Myocyte (in vitro differentiated cells): ENCODE measurements at regions not wholly inside any gene's neighbourhood (a gene's known extent, or its start where the extent isn't known, plus 50 kb on each side); places are given as distances from the start of the nearest gene placed in this dataset.

ENCODE experiments used
- DNase-seq: peaks from one replicate; pipeline ENCODE4 v3.0.0-alpha.2; 2012; ENCODE audit warnings: low read depth

DNA sequence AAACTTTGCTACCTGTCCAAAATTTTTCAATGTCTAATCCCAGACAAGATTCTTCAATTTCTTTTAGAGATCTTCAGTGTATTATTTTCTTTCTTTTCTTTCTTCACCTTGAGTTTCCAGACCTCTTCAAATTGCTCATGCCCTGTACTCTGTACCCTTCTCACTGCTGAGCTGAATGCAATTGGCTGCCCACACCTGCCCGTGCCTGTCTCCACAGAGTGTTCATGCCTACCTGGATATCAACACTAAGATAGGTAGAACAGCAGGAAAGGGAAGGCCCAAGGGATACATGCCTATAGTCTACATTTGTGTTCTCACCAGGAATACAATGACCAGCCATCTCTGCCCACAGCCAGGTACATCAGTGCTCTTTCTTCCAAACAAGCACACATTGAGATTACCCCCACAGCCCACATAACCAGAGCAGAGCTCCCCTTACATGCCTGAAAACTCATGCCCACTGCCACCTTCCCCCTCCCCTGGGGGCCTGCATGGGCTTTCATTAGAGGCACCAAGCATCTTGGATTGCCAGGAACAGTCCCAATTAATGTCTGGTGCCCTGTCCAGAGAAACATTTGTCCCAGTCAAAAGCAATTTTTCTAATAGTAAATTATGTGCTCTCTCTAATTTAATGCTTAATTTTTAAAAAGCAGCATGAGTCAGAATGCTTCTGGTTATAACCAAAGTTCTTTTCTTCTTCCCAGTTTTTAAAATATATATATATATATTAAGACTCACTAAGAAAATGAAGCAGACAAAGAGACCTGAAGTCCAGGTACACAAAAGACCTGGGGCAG is 134.9 kb upstream of the SLC14A2 start:
- no peak for DNase-seq

DNA sequence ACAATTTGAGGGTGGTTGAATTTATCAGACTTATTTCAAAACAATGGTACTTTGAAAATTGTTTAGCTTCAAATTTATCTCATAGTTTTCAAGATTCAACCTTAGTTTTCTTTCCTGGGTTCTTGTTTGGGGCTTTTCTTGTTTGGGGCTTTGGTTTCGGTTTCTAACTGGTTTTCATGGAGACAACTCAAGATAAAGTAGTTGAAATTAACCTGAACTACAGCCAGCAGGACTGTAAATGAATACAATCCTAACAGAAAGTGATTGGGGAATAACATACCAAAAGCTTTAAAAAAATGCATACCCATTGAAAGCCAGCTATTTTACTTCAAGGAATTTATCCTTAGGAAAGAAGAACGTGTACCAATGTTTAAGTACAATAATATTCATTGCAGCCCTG is 133.5 kb upstream of the SLC14A2 start:
- no peak for DNase-seq

DNA sequence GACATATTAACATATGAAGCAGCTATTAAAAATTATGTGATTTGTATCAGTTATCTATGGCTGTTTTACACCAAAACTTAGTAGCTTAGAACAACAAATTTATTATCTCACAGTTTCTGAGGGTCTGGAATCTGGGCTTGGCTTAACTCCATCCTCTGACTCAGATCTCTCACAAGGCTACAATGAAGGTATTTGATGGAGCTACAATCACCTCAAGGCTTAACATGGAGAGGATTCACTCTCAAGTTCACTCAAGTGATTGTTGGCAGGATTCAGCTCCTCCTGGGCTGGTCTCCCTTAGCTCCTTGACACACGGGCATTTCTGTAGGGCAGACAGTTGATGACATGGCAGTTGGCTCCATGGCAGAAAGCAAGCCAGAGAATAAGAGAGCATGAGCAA is 133.0 kb upstream of the SLC14A2 start:
- peak; percentile 5 for DNase-seq

DNA sequence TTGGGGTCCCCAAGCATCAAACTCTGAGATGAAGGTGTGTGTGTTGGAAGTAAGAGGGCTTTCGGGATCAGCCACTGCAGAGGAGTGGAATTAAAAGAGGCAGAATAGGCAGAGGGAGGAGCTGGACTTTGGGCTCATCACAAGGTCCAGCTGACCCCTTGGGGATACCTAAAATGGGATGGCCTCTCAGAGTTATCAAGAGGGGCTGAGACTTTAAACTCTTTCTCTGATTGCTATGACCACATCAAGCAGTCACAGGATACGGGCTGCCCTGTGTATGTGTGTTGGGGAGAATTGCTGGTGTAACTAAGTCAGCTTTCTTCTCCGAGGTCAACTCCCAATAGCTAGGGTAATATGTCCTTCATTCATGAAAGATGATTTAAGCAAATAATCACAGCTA is 127.7 kb upstream of the SLC14A2 start:
- no peak for DNase-seq

DNA sequence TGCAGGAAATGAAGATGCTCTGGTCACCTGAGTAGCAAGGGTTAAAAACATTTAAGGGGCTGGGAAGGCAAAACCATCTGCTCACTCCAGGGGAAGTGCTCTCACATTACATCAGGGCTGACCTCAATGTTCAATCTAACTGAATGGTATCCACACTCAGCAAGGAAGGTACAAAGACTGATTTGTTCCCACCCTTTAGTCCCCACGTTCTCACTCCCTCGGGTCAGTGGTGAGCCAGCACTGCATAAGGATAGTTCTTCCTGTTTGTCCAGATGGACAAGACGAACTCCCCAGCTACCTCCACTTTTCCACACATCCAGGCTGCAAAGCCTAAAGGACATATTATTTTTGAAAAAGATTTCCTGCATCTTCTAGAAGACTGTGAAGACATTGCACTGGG is 126.6 kb upstream of the SLC14A2 start:
- DNase-seq = no peak

DNA sequence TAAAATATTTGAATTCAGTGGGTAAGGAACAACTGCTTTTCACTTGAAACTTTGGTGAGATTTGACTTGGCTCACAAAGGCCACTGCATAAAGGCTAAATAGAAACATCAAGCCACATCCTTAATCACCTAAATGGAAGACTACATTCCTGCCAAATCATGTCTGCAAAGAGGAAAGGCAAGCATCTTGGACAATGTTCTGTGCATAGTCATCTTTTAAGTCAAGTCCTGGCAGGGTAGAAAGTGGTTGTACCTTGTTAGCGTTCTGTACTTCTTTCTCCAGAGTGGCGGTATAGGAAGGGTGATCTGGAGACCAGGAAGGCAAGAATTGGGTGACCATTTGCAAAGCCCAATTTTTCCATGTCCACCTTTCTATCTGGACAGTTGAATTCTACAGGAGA is 121.4 kb upstream of the SLC14A2 start:
- DNase-seq = no peak

DNA sequence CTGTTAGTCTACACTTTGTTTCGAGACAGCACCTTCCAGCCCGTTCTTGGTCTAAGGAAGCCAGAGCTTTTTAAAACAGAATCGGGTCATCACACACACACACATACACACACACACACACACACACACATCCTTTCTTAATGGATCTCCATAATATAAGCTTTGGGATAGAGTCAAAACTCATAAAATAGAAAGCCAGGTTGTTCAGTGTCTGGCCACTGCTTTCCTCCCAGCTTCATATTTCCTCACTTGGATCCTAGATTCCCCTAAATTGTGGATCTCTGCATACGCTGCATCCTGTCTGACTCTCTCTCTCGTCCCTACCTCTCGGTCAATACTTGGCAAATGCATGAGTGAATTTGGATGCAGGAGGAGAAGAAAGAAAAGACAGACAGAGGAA is 120.5 kb upstream of the SLC14A2 start:
- no peak for DNase-seq

DNA sequence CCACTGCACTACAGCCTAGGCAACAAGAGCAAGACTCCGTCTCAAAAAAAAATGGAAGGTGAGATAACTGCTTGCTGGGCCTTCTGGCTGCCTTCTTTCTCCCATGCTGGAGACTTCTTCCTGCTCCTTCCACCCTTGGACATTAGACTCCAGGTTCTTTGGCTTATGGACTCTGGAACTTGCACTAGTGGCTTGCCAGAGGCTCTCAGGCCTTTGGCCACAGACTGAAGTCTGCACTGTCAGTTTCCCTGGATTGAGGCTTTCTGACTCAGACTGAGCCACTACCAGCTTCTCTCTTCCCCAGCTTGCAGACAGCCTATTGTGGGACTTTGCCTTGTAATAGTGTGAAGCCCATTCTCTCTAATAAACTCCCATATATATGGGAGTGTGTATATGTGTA is 118.5 kb upstream of the SLC14A2 start:
- DNase-seq = no peak

DNA sequence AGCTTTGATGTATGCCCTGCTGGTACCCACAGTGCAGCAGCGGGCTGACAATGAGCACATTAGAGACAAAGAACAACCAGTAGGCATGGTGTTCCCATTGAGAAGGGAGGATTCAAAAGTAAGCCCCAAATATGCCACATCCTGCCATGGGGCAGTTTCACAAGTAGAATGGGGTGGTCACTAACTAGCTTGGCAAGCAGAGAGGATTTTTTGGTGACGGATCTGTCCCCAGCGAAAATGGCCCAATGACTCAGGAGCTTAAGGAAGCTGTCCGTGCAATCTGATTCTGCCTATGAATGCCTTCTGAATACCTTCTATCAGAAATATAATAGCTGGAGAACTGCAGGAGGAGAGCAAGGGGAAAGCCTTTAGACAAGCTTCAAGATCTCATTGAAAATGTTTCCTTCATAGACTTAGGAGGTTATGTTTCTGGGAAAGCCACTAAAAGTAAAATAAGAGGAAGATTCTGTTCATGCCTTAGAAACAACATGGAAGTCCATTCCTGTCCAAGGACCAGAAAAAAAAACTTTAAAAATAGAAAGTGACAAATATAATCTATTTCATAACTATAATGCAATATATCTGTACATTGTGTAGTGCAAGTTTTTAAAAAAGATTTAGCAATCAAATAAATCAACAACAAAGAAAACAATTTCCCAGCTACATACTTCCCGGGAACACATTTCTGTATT is 117.5 kb upstream of the SLC14A2 start:
- DNase-seq = no peak

DNA sequence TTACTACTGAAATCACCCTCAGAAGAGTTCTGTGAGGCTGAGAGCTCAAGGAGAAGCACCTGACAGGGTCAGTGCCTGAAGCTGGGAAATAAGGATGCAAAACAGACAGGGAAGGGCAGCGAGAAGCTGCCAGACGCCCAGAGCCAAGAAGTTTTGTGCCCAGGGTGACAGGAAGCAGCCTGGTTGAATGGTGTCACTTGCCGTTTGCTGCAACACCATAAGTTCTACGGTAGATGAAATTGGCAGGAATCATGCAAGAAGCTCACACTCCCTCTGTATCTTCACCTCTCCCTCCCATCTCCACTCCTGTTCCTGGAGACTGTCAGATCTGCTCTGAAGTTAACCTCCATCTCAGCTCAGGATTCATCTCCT is 117.0 kb upstream of the SLC14A2 start:
- DNase-seq = no peak

DNA sequence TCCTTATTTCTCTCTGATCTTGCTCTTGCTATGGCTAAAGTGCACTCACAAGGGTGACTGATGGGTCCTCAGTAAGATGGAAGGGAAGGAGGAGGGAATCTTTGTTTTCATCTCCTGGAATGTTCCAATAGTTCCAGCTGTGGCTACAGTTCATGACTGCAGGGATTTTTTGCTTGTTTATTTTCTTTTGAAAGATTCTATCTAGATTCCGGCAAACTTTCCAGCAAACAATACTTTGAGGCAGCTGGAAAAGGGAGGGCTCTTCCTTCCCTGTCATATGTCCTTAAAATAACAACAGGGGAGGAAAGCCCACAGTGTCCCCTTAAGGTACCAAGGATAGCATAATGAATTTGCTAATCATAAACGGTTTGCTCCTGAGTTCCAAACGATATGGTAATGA is 111.3 kb upstream of the SLC14A2 start:
- DNase-seq = no peak

DNA sequence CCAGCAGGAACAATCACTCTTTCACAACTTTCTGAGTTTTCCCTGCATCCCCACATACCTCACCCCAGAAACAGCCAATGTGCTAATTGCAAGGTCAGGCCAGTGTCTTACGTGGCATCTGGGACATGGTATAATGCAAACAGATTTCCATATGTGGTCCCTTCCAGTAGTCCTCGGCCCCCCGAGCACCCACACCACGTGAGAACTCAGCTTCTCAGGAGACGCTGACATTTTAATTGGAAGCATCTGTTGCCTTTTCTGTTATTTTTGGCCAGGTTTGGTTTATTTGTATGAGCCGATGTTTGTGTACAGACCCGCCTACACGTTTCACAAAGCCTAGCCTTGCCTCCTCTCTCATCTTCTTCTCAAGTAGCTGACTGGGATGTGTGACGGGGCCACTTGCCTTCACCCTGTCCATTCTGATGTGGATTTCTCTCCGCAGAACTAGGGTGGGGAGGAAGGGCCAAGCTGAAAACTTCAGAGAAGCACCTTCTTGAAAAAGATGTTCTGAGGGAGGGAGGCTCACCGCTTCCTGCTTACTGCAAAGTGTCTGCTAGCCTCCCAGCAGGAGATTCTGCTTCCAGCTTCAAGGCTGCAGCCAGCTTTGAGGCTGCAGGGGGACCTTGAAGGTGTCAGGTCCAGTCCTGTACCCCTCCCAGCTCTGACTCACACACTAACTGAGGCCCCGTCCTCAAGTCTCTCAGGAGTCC is 109.6 kb upstream of the SLC14A2 start:
- no peak for DNase-seq

DNA sequence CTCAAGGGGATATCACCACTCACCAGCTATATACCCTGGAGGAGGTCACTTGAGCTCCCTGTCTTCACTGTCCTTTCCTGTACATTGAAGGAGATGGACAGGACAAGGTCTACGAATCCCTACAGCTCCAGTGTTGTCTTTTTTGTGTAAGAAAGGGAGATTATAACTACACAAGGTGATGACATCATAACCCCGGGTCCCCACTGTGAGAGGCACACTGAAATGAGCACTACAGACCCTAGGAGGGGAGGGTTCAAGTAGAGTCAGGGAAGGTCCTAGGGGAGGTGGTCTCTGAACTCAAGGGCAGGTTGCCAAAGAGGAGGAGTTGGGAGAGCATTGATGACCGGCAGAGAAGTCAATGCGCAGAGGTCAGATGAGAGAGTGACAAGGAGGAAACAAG is 108.3 kb upstream of the SLC14A2 start:
- no peak for DNase-seq

DNA sequence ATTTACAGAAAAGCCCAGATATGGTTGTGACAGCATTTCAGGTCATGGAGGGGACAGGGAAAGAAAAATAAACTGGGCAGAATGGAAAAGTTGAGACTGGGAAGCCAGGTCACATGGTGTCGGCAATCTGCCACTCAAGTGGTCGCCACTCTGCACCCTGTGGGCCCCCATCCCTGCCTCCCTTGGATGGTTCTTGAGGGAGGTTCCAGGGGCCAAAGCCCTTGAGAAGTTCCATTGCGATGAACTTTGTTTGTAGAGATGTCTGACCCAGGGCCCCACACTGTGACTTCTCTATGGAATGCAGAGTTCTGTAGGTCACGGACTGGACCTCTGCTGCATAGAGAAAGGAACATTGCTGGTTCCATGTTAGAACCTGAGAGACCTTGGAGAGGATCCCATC is 105.7 kb upstream of the SLC14A2 start:
- no peak for DNase-seq

DNA sequence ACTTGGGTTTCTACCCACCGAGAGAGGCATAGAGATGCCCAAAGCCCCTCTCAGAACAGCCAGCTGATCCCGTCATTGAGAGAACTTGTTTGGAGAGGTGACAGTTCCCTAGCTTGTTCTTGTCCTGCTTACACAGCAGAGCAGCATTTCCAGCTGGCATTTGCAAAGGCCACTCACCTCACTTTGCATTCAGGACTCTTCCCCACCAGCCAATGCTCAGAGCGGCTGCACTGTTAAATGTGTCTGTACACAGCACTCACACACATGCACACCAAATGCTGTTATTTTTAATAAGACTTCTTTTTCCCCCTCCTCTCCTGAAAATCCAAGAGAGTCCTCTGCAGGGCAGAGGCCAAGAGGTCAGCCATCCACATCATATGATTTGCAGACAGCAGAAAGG is 104.6 kb upstream of the SLC14A2 start:
- no peak for DNase-seq

DNA sequence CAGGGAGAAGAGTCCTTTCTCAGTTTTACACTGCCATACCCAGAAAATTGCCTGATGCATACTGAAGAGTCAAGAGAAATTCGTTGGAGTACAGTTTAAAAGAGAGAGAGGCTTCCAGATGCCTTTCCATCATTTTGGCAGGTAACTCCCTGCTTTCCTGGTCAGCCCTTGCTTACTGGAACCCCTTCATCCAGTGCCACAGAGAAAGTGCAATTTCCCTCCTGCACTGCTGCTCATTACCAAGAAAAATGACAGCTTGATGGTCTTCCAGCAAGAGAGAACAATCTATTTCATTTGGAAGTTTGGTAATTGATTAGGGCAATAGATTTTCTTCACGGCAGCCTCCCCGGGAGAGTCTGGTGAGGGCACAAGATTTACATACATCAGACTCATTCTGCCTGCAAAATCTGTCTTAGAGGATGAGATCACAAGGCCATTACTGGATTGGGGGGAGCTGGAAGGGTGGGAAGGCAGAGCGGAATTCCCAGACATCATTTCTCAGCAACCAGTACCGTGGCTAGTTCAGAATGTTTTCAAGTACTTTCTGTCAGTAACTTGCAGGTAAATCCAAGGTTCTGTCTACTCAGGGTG is 102.8 kb upstream of the SLC14A2 start:
- no peak for DNase-seq

DNA sequence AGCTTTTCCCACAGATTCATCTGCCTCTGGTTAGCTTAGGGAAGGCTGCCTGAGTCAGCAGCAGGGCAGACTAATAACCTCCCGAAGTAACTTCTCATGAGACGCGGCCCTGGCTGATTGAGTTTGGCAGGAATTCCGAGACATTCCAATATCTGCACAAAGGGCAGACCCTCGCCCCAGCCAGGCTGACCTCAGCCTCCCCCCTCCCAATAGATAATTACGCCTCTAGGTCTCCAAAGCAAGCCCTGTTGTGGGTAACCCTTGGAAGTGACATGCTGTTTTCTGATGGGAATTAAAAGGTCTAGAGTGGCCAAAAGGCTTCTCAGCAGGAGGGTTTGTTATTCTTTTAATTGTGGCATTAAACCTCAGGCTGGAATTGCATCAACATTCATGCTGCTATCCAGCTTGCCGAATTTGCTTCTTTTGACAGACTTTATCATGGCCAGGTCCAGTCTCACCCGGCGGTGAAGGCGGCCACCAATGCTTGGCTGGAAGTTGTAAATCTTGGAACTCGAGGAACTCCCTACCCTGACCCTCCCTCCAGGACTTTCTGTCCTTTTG is 98.0 kb upstream of the SLC14A2 start:
- DNase-seq = no peak

DNA sequence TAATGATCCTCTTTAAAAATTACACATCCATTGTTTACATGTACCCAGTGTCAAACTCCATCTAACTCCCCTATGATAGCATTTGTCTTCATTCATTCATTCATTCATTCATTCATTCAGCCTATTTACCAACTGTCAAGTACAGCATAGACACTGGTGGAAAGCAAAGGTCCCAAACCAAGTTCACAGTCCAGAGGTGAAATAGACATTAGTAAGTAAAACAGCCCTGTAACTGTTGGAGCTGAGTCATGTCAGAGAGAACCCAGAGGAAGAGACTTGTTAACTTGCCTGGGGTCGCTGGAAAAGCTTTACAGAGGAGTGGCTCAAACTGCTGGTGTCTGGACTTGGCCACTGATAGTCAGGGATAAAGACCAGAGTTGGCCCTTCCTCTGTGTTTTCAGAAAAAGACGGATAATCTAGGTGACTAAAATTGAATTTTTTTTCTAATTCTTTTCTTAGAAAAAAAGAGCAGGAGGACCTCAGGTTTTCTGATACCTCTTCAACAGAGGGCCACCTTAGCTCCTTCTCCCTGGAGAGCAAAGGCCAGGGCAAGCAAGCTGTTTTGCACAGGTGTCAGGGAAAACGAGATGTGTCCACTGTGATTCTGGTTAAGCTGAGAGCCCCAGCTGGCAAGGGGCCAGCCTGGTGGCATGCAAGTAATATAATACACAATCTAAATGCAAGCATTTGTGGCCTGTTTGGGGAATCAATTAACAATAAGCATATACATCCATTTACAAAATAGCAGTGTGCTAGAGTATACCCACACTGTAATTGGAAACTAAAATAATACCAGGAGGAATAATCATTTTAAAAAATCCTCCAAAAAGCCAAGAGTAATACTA is 96.7 kb upstream of the SLC14A2 start:
- no peak for DNase-seq

DNA sequence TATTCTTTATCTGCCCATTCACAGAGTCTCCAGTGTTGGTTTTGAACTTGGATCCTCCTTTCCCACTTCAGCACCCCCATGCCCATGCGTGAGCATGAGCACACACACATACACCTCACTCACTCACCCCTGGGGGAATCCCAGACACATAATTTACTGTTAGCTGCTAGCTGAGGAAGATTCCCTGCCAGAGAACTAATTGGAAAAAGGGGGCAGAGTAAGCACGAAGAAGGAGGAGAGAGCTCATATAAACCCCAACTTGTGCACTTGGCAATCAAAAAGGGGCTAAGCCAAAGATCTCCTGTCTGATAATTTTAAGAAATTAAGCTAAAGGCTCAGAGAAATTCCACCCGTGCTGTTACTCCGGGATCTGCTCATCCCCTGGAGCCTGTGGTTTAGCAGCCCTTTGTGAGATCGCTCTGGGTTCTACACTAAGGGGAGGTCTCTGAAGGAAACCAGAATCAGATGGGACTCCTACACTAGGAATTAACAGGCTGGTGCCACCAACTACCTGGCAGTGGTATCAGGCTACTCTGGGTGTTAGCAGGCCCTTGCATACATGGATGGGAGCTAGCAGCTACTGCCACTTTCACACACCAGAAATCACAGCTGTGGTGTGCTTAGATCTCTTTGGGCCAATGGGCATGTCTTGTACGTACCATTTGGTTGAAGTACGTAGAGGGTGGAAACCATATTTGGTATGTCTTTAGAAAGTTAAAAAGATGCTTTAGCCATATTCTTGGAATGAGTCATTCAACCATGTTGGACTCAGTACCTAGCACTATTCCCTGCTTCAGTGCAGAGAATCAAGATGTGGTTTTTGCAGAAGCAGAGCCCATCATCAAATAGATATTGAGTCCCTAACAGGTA is 95.6 kb upstream of the SLC14A2 start:
- DNase-seq = no peak

DNA sequence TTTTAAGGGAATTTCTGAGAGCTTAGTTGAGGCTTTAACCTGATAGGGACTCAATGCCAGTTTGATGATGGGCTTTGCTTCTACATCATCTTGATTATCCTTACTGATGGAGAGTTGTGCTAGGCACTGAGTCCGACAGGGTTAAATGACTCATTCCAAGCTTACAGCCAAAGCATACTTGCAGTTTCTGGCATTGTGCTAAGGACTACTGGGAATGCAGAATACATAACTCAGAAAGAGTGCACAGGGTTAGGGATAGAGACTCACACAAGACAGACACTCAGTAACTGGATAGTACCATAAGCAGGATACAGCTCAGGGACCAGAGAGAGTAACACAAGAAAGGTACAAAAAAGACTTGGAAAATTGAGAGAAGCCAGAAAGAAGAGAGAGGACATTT is 94.1 kb upstream of the SLC14A2 start:
- peak; percentile 9 for DNase-seq
